ENCODE measurements at regions not wholly inside any gene's neighbourhood (a gene's known extent, or its start where the extent isn't known, plus 50 kb on each side); places are given as distances from the start of the nearest gene placed in this dataset.

DNA sequence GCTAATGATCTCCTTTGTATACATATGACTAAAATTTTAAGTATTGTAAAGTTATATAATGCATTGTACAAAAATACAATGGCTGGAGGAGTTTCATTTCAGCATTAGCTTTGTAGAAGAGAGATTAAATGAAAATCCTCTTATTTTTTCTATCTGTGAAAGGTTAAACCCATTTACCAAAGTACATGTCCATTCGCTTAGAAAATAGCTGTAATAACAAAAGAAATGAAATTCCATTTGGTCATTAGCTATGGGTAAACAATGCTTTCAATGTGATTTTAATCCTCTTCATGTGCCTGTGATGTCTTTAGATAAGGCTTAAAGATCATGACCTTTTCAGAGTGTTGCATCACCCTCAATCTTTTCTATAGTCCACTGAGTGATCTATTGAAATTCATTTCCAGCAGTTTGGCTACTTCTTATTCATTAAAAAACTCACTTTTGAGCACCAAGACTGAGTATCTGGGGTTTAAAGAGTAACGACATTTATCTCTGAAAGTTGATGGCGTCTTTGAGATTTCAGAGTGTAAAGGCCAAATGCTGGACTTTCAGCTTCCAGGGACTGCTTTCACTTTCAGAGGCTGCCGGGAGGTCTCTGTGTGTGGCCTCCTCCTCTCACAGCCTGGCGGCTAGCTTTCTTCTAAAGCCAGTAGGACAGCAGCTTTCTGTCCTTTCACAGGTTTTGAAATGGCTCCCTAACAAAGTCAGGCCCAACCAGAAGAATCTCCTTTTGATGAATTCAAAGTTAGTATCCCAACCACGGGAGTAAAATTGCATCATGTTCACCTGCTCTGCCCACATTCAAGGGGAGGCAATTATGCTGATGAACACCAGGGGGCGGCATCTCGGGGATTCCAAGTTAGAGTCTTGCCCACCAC is 701.4 kb upstream of the COBL start:
- no peak for TF ChIP-seq CTBP1 (IDR thresholded peaks at IDR 0.05; ENCODE audit: borderline replicate concordance)
- no peak for TF ChIP-seq FOXK2 (IDR thresholded peaks at IDR 0.05)
- no peak for TF ChIP-seq FOXA1 (IDR thresholded peaks at IDR 0.05)
- TF ChIP-seq FOXM1 (IDR thresholded peaks at IDR 0.05; ENCODE audit: borderline replicate concordance), result no peak
- TF ChIP-seq L3MBTL2 (conservative IDR thresholded peaks at IDR 0.05), result no peak
- no peak for TF ChIP-seq ARNT (IDR thresholded peaks at IDR 0.05)
- TF ChIP-seq BHLHE40 (IDR thresholded peaks at IDR 0.05; ENCODE audit: borderline replicate concordance), result no peak
- no peak for TF ChIP-seq SP1 (IDR thresholded peaks at IDR 0.05)
- TF ChIP-seq ZNF384 (IDR thresholded peaks at IDR 0.05), result no peak
- TF ChIP-seq, protein P1, sequence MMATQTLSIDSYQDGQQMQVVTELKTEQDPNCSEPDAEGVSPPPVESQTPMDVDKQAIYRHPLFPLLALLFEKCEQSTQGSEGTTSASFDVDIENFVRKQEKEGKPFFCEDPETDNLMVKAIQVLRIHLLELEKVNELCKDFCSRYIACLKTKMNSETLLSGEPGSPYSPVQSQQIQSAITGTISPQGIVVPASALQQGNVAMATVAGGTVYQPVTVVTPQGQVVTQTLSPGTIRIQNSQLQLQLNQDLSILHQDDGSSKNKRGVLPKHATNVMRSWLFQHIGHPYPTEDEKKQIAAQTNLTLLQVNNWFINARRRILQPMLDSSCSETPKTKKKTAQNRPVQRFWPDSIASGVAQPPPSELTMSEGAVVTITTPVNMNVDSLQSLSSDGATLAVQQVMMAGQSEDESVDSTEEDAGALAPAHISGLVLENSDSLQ (IDR thresholded peaks at IDR 0.05), result no peak
- no peak for TF ChIP-seq ELF4 (IDR thresholded peaks at IDR 0.05)
- no peak for TF ChIP-seq NFRKB (IDR thresholded peaks at IDR 0.05)

Data from HEK293T (cell line).